HepG2 (cell line): ENCODE measurements at regions not wholly inside any gene's neighbourhood (a gene's known extent, or its start where the extent isn't known, plus 50 kb on each side); places are given as distances from the start of the nearest gene placed in this dataset.

Source experiments
- EZH2 ChIP-seq: conservative IDR thresholded peaks from 2 replicates; pipeline ENCODE4 v1.6.1; 2012; ENCODE audit warnings: mild to moderate bottlenecking, low read depth, low read length, moderate library complexity
- GABPA ChIP-seq, 2 experiments: IDR thresholded peaks; 2 replicates each; pipeline ENCODE4 v1.6.1; 2011 to 2016; ENCODE audit warnings: low read depth in 2 of 2, low read length in 1 of 2, missing biosample characterization in 1 of 2, missing genetic modification characterization in 1 of 2
- GABPB1 ChIP-seq: IDR thresholded peaks from 2 replicates; pipeline ENCODE4 v1.6.1; 2016; ENCODE audit warnings: mild to moderate bottlenecking, missing genetic modification reagents, moderate library complexity, missing compliant biosample characterization
- KAT2B ChIP-seq: fragments of 150-350 bp; IDR thresholded peaks from 2 replicates; pipeline ENCODE4 v1.6.1; 2014; ENCODE audit warnings: low read depth, low read length, borderline replicate concordance
- MYNN ChIP-seq: sonication (generic); formaldehyde crosslinking; IDR thresholded peaks from 2 replicates; pipeline ENCODE4 v1.4.0; 2020; ENCODE audit warnings: mild to moderate bottlenecking, low read depth, missing genetic modification reagents
- POLR2AphosphoS5 ChIP-seq: IDR thresholded peaks from 2 replicates; pipeline ENCODE4 v1.6.1; 2012; ENCODE audit warnings: low read depth, low read length
- RXRA ChIP-seq: sonication (generic); formaldehyde crosslinking; IDR thresholded peaks from 2 replicates; pipeline ENCODE4 v1.5.1; 2020; ENCODE audit warnings: missing genetic modification reagents
- SETDB1 ChIP-seq: sonication (generic); formaldehyde crosslinking; IDR thresholded peaks from 2 replicates; pipeline ENCODE4 v1.5.1; 2020; ENCODE audit warnings: missing genetic modification reagents, mild to moderate bottlenecking, borderline replicate concordance
- TCF7L2 ChIP-seq: IDR thresholded peaks from 2 replicates; pipeline ENCODE4 v1.6.1; 2011; ENCODE audit warnings: mild to moderate bottlenecking, low read depth, low read length, moderate library complexity
- UBTF ChIP-seq: sonication (generic); formaldehyde crosslinking; IDR thresholded peaks from 2 replicates; pipeline ENCODE4 v1.4.0; 2020; ENCODE audit warnings: mild to moderate bottlenecking, missing genetic modification reagents
- ZFP36L1 ChIP-seq: sonication (generic); formaldehyde crosslinking; IDR thresholded peaks from 2 replicates; pipeline ENCODE4 v1.8.0; 2022; ENCODE audit warnings: mild to moderate bottlenecking, missing genetic modification reagents, moderate library complexity
- TF ChIP-seq, protein P1 (sequence below): IDR thresholded peaks from 2 replicates; pipeline ENCODE4 v1.6.1; 2016; ENCODE audit warnings: missing biosample characterization, missing genetic modification reagents, low read depth
- TF ChIP-seq, protein P2 (sequence below), 2 experiments: sonication (generic) in 1 of 2; formaldehyde crosslinking in 1 of 2; IDR thresholded peaks; 2 replicates each; pipeline versions ENCODE4 v1.5.1 to v1.6.1; 2011 to 2020; ENCODE audit warnings: borderline replicate concordance in 1 of 2, low read depth in 1 of 2, low read length in 1 of 2, mild to moderate bottlenecking in 1 of 2, missing genetic modification reagents in 1 of 2, moderate library complexity in 1 of 2
- TF ChIP-seq, protein P3 (sequence below): sonication (generic); formaldehyde crosslinking; IDR thresholded peaks from 2 replicates; pipeline ENCODE4 v1.4.0; 2020; ENCODE audit warnings: mild to moderate bottlenecking, missing genetic modification reagents

DNA sequence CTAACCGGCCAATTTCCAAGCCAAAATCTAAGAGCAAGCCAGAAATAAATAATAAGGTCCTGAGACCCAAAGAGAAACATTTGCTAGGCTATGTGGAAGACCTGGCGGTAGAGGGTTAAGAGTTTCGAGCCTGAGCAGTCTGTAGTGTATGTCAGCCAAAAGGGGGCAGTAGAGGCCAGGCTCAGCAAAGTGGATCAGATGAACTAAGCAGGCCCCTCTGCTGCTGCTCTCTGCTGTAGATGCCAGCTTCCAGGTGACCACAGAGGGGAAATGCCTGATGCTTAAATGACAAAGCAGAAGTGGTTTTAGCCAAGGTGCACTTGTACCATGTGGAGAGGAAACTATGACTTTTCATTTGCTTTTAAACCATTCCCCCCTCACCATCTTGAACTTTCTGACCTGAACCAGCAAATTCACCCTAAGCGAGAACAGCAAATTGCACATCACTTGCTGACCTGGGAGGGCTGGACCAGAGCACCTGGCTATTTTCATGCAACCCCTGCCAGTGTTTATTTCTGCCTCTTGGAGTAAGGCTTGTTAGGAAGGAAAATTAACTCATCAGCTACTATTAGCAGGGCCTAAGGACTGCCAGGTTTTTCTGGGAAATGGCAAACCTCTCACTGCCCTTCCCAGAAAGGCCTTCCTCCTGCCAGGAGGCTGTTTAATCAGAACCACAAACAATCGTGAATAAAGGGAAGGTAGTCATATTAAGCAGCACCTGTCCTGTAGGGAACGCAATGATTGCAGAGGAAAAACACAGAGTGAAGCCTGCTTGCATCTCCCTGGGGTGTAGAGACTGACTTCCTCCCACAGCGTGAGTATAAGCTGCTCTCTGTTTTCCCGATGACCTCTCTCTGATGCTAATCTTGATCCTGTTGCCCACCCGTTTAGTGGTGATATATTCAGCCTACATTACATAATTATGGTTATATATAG, 818.2 kb downstream of the TLR4 start:
- TF ChIP-seq EZH2 (no peak), MYNN (CRISPR knock-in tag) (no peak), SETDB1 (CRISPR knock-in tag) (no peak), GABPB1 (CRISPR knock-in tag) (no peak), TCF7L2 (no peak), GABPA (IDR thresholded peaks at IDR 0.05; ENCODE audit: low read depth, low read length) (no peak), GABPA (CRISPR knock-in tag; IDR thresholded peaks at IDR 0.05; ENCODE audit: low read depth) (no peak), KAT2B (no peak), UBTF (CRISPR knock-in tag) (no peak), RXRA (CRISPR knock-in tag) (no peak), POLR2AphosphoS5 (no peak), ZFP36L1 (CRISPR knock-in tag) (no peak)
- TF ChIP-seq, protein P1, sequence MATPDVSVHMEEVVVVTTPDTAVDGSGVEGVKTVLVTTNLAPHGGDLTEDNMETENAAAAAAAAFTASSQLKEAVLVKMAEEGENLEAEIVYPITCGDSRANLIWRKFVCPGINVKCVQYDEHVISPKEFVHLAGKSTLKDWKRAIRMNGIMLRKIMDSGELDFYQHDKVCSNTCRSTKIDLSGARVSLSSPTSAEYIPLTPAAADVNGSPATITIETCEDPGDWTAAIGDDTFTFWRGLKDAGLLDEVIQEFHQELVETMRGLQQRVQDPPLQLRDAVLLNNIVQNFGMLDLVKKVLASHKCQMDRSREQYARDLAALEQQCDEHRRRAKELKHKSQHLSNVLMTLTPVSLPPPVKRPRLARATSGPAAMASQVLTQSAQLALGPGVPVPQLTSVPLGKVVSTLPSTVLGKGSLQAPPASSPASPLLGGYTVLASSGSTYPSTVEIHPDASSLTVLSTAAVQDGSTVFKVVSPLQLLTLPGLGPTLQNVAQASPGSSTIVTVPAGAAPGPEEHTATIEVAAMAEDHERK (CRISPR knock-in tag): no peak
- TF ChIP-seq, protein P2, sequence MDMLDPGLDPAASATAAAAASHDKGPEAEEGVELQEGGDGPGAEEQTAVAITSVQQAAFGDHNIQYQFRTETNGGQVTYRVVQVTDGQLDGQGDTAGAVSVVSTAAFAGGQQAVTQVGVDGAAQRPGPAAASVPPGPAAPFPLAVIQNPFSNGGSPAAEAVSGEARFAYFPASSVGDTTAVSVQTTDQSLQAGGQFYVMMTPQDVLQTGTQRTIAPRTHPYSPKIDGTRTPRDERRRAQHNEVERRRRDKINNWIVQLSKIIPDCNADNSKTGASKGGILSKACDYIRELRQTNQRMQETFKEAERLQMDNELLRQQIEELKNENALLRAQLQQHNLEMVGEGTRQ (IDR thresholded peaks at IDR 0.05; ENCODE audit: low read depth, low read length): no peak
- TF ChIP-seq, protein P2 (CRISPR knock-in tag; IDR thresholded peaks at IDR 0.05; ENCODE audit: borderline replicate concordance): no peak
- TF ChIP-seq, protein P3, sequence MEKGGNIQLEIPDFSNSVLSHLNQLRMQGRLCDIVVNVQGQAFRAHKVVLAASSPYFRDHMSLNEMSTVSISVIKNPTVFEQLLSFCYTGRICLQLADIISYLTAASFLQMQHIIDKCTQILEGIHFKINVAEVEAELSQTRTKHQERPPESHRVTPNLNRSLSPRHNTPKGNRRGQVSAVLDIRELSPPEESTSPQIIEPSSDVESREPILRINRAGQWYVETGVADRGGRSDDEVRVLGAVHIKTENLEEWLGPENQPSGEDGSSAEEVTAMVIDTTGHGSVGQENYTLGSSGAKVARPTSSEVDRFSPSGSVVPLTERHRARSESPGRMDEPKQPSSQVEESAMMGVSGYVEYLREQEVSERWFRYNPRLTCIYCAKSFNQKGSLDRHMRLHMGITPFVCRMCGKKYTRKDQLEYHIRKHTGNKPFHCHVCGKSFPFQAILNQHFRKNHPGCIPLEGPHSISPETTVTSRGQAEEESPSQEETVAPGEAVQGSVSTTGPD (CRISPR knock-in tag): no peak
